HG02759 (cell line): ENCODE measurements at regions not wholly inside any gene's neighbourhood (a gene's known extent, or its start where the extent isn't known, plus 50 kb on each side); places are given as distances from the start of the nearest gene placed in this dataset.
"Not testable (repeated sequence)": the region's sequence is repeated elsewhere in the genome, so short reads cannot be mapped to it uniquely, and the experiment has no call there.

ENCODE experiments used
- ATAC-seq: cut with Tn5 transposase; IDR thresholded peaks from one replicate; pipeline ENCODE4 v1.9.1; 2021; ENCODE audit warnings: mild to moderate bottlenecking, moderate library complexity; ENCODE audit not compliant: unreplicated experiment

GRCh38 chr17:33927732-33928133 is 327.4 kb upstream of the CCL2 start:
- no peak for ATAC-seq

DNA sequence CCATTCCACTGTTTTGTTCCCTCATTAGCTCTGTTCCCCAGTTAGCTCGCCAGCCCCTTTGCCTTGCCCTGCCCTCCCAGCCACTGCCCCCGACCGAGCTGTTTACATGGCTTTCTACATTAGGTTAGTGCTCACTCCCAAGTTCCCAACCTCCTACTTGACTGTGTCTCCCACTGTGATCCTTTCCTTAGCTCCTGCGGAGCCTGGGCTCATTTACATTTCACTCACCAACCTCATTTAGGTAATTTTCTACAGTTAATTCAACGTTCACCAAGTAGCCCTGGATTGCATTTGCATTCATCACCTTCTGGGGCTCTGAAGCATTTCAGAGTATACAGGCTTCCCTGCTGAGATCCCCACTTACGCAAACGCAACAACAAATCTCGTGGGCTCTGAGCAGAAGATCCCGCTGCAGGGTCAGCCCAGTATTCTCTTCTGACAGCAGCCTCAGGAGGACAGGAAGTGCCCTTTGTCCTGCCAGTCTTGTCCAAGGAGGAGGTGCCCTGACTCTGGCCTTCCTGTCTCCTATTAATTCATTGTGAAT is 325.8 kb upstream of the CCL2 start:
- no peak for ATAC-seq

GRCh38 chr17:33931148-33931814 is 323.8 kb upstream of the CCL2 start:
- ATAC-seq, result not testable (repeated sequence)

GRCh38 chr17:33932996-33933395 is 322.1 kb upstream of the CCL2 start:
- ATAC-seq, result no peak

- no peak for ATAC-seq
Measured at GRCh38 chr17:33933576-33933975, 321.5 kb upstream of the CCL2 start.

- no peak for ATAC-seq
Measured at GRCh38 chr17:33934696-33935095, 320.4 kb upstream of the CCL2 start.

DNA sequence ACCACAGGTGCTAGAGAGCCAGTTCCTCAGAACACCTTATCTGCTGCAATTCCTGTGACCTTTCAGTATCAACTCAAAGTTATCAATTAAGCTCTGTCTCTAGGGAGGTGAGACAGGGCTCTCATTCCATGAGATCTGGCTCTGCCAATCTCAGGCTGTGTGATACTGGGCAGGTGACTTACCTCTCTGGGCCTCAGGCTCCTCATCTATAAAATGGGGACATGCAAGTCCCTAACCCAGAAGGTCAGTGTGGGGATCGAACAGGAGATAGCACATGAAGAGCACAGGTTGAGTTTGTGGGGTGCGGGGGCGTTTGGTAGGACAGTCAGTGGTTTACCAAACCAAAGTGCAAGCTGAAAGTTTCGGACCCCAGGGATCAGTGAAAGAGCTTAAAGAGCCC is 319.3 kb upstream of the CCL2 start:
- ATAC-seq, result no peak

DNA sequence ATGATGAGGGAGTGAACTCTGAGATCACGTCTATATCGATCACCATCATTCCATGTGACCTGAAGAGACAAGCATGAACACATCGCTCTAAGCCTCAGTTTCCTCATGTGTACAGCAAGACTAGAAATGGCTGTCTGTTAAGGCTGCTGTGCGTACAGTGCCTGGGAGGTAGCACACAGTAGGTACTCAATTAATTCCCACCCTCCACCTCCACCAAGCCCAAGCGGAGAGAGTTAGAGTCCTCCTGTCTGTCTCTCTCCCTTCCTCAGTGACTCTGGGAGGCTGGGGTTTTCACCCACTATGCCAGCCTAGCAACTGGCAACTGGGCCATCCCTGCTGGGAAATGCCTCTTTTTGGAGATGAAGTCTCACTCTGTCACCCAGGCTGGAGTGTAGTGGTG is 318.3 kb upstream of the CCL2 start:
- no peak for ATAC-seq

- no peak for ATAC-seq
Measured at GRCh38 chr17:33939959-33940358, 315.1 kb upstream of the CCL2 start.

DNA sequence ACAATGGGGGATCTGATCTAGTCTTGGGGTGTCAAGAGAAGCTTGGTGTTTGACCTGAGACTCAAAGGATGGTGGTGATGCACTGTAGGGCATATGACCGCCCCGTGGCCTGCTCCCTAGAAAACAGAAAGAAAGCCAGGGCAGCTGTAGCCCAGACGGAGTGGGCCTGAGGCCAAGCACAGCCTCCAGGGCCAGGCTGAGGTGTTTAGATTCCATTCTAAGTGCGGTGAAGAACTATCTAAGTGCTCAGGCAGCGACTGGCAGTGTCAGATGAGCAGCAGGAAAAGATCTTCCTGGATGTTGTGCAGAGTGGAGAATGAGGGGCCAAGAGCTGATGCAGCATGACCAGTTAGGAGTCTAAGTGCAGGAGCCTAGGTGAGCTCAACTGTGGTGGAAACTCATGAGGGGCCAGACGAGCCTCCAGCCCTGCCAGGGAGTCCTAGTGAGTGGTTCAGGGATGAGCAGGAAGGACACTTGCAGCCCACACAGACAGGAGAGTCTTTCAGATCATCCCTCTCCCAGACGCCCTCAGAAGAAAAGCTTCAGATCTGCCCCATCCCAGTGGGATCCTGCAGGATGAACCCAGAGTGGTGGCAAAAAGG is 314.2 kb upstream of the CCL2 start:
- ATAC-seq, result no peak

DNA sequence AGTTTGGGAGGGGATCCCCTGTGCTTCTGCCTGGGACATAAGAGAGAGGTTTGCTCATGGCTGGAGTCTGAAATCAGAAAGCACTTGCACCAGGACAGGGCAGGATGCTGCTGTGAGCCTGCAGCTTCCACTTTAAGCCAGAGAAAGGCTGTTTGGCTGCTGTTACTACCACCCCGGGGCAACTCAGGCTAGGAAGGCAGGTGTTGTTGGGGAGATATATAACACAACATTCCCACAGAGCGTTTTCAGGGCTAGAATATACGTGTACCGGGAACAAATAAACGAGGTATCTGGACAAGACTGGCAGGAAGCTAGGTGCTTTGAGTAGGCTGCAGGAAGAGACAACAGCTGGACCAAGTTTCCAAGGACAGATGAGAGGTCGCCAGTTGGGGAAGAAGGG is 313.3 kb upstream of the CCL2 start:
- ATAC-seq, result no peak

DNA sequence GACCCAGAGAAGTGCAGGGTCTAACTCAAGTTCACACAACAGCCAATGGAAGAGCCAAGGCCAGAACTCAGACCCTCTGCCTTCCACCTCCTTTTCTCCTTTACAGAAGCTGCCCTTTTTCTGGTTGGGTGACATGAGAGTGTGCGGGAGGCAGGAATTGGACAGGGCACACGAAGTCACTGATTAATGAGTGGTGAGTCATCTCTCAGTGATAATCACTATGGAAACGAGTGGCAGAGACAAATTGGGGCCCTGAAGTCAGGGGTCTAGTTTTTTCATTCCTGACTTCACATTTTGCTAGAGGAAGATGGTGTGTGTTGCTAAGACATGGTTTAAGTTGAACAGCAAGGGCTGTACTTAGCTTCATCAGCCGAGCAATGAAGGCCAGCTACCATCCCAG is 312.7 kb upstream of the CCL2 start:
- no peak for ATAC-seq

DNA sequence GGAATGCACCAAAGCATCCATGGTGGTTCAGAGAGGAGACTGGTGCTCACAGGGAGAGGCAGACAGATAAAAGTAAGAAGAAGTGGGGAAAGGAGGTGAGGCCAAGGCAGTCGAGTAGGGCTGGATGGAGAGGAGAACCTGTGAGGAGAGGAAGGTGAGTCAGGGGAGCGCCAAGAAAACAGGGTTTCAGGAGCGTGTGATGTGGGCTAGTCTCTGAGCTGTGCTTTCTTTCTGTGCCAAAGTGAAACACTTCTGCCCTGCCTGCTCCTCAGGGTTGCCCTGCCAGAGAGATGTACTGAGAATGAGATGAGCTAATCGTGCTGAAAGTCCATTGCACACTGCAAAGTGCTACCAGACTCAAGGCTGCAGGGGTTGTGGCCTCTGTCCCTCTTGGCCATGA is 310.7 kb upstream of the CCL2 start:
- ATAC-seq, result no peak

DNA sequence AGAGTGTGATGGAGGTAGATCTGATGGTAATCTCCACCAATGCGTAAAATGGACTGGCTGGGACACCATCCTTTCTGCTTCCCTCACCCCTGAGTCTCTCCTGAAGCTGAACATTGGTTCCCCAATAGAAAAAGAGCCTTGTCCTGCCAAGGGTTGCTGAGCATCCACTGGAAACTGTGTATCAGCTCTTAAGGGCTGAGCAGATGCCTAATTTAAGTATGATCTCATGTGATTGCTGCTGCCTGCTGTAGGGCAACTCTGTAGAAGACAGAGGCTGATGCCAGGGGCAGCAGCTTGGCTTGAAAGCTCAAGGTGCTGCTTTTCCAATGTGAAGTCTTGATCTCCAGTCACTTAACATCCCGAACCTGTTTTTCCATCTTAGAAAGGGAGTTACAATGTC is 310.3 kb upstream of the CCL2 start:
- ATAC-seq, result no peak

DNA sequence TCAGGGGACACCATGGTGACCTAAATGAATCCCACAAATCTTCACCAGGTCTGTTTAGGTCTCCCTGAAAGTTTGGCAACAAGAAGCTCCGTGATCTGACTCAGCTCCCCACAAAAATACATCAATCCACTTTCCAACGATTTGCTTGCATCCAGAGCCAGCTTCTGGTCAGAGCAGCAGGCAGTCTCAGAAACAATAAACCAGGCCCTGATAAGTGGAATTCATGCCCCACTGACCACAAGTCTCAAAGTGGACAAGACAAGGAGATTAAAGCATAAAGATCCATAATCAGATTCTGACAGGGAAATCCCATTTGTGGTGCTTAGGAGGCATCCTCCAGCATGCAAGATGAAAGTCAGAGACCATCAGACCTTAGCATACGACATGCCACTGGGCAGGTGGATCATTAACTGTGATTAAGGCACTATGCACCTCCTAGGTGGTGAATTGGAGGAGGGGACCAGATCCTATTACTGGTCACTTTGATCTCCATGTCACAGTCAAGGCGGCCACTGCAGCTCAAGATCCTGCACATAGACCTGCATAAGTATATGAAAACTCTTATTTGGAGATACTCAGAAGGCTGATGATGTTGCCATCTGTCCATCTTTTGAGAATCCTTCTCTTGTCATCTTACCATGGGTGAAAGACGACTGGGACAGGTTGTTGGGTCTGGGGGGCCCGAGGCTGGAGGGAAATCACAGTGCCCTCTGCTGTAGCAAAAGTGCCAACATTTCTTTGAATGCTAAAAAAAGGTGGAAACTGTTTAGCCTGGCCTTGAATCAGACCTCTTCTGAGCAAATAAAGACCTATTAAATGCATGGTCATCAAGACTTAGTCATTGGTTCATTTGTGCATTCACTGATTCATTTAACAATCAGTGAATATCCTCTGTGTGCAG is 309.2 kb upstream of the CCL2 start:
- no peak for ATAC-seq

GRCh38 chr17:33947762-33948161 is 307.3 kb upstream of the CCL2 start:
- ATAC-seq, result no peak

DNA sequence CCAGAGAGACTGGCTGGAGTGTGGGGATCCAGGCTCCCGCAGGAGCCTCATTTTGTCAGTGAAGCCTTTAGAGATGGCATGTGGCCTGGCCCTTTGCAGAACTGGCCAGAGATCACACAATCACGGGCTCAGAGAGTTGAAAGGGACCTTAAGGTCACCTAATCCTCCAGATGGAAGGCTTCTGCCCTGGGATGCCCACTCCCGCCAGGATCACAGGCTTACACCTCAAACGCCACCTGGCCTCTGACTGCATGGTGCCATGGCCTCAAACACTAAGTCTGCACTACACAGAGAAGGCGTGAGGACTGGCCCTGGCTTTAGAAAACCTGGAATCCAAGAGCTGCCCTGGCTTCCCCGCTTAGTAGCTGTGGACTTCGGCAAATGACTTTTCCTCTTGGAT is 306.8 kb upstream of the CCL2 start:
- no peak for ATAC-seq

DNA sequence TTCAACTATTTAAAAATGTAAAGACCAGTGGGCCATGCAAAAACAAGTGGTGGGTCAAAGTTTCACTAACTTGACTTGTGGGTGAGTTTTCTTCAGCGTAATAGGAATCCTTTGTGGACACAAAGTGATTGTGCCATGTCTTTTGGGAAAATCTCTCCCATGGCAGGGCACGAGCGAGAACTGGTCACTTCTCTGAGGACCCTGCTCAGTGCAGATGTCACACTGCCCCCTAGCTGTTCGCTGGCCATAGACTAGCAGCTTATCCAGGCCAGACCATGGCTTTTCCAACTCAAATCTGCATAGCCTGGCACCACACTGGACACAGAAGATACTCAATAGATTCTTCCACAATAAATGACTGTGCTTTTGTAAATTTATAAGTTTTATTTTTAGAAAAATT is 306.0 kb upstream of the CCL2 start:
- ATAC-seq, result no peak

- ATAC-seq, result no peak
Measured at GRCh38 chr17:33950061-33950460, 305.0 kb upstream of the CCL2 start.

DNA sequence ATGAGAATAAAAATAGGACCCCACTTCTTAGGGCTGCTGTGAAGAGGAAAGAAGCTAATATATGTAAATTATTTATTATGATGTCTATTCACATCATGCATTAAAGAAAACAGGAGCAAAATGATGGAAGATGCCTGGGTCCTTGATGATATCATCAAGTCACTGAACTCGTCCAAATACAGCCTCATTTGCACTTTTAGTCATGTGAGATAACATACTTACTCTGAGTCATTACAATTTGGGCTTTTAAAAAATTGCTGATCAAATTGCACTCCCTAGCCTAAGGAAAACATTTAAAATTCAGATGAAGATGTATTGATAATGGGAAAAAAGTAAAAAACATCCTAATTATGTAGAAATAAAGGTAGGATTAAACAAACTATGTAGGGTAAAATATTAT is 302.7 kb upstream of the CCL2 start:
- ATAC-seq, result no peak

GRCh38 chr17:33954597-33954996 is 300.5 kb upstream of the CCL2 start:
- no peak for ATAC-seq

- no peak for ATAC-seq
Measured at GRCh38 chr17:33955461-33955860, 299.6 kb upstream of the CCL2 start.
